K562 (cell line): ENCODE measurements at regions not wholly inside any gene's neighbourhood (a gene's known extent, or its start where the extent isn't known, plus 50 kb on each side); places are given as distances from the start of the nearest gene placed in this dataset.

ENCODE experiments used
- ATAC-seq: fragments of 200-7000 bp; cut with Tn5 transposase; 3 replicates; pipeline ENCODE4 v1.9.1; 2020; ENCODE audit warnings: moderate library complexity
- BruUV-seq: library from RNA; stranded (reverse); fragments of 400-500 nt; replicated peaks from 2 replicates; lab custom pipeline; 2021; lab: Mats Ljungman, UMichigan
- CTCF ChIA-PET: fragments of 300-600 bp; formaldehyde crosslinking; extraction: SDS; loops from one replicate; lab custom pipeline; 2021; ENCODE audit warnings: low intra/inter-chr PET ratio; lab: Yijun Ruan, JAX
- POLR2A ChIA-PET: fragments of 300-600, 350-650 bp; sonication (Branson Sonifier 250); formaldehyde crosslinking; extraction: SDS; loops from one replicate; lab custom pipeline; 2021; ENCODE audit warnings: antibody characterized with exemption, inconsistent platforms; lab: Yijun Ruan, JAX
- DNase-seq, 4 experiments: peaks; one replicate each; pipeline versions ENCODE4 v3.0.0 to v3.0.0-alpha.2; 2011 to 2018; ENCODE audit warnings: low spot score in 3 of 4, mixed read lengths in 3 of 4; ENCODE audit errors: extremely low read depth in 1 of 4
- FAIRE-seq: peaks from 2 replicates; lab custom pipeline; 2011; peaks lifted over from hg19 to GRCh38; lab: Jason Lieb, UNC
- H2AFZ ChIP-seq: 2 replicates; pipeline ENCODE4 v1.6.0; 2011; ENCODE audit warnings: low read depth, low read length, control low read depth, inconsistent platforms
- H3K27ac ChIP-seq: fragments of 200-600 bp; 3 replicates; pipeline ENCODE4 v1.8.0; 2011; ENCODE audit warnings: low read depth, mild to moderate bottlenecking, control low read depth, inconsistent platforms, low read length, moderate library complexity, mixed read lengths; ENCODE audit errors: extremely low read depth
- H3K27me3 ChIP-seq, 2 experiments: fragments of 300-600 bp in 1 of 2; 2 replicates in 1 of 2; 3 replicates in 1 of 2; pipeline versions ENCODE4 v1.6.0 to v1.8.0; 2011; ENCODE audit warnings: inconsistent platforms in 2 of 2, low read length in 2 of 2, mild to moderate bottlenecking in 1 of 2, mixed read lengths in 1 of 2, moderate library complexity in 1 of 2; ENCODE audit not compliant: control insufficient read depth in 2 of 2, insufficient read depth in 2 of 2
- H3K36me3 ChIP-seq: fragments of 300-600 bp; 3 replicates; pipeline ENCODE4 v1.8.0; 2011; ENCODE audit warnings: mild to moderate bottlenecking, low read length, inconsistent platforms; ENCODE audit not compliant: control insufficient read depth, insufficient read depth
- H3K4me1 ChIP-seq, 2 experiments: fragments of 200-600 bp in 1 of 2; replicated peaks in 1 of 2; 2 replicates in 1 of 2; 3 replicates in 1 of 2; pipeline versions ENCODE4 v1.5.1 to v1.8.0; 2011; ENCODE audit warnings: inconsistent platforms in 2 of 2, low read length in 2 of 2, mild to moderate bottlenecking in 1 of 2, mixed read lengths in 1 of 2, moderate library complexity in 1 of 2; ENCODE audit not compliant: control insufficient read depth in 2 of 2, insufficient read depth in 2 of 2
- H3K4me2 ChIP-seq: 2 replicates; pipeline ENCODE4 v1.6.1; 2011; ENCODE audit warnings: low read length, control low read depth, inconsistent platforms, mixed read lengths; ENCODE audit not compliant: insufficient read depth
- H3K4me3 ChIP-seq: fragments of 200-600 bp; sonication (generic), shearing (Covaris generic); 2 replicates; pipeline ENCODE4 v1.5.1; 2016; ENCODE audit warnings: control low read depth, inconsistent platforms
- H3K79me2 ChIP-seq: fragments of 200-600 bp; 3 replicates; pipeline ENCODE4 v1.8.0; 2011; ENCODE audit warnings: low read length, inconsistent platforms; ENCODE audit not compliant: control insufficient read depth, insufficient read depth
- H3K9ac ChIP-seq, 2 experiments: 2 replicates each; pipeline versions ENCODE4 v1.6.0 to v1.6.1; 2011; ENCODE audit warnings: low read depth in 2 of 2, low read length in 2 of 2, control low read depth in 1 of 2, inconsistent platforms in 1 of 2, mild to moderate bottlenecking in 1 of 2, mixed read lengths in 1 of 2; ENCODE audit not compliant: insufficient read depth in 1 of 2
- H3K9me1 ChIP-seq: one replicate; pipeline ENCODE4 v1.6.0; 2011; ENCODE audit warnings: inconsistent platforms, mild to moderate bottlenecking, low read length, moderate library complexity; ENCODE audit not compliant: control insufficient read depth, insufficient read depth
- H3K9me3 ChIP-seq: replicated peaks from 2 replicates; pipeline ENCODE4 v1.5.1; 2011; ENCODE audit warnings: low read depth, low read length, inconsistent platforms; ENCODE audit not compliant: control insufficient read depth, insufficient read depth
- H4K20me1 ChIP-seq: replicated peaks from 2 replicates; pipeline ENCODE4 v1.6.1; 2011; ENCODE audit warnings: low read length, inconsistent platforms, mixed read lengths; ENCODE audit not compliant: control insufficient read depth, insufficient read depth
- DACH1 ChIP-seq: fragments of 450-650 bp; IDR thresholded peaks from 2 replicates; pipeline ENCODE4 v1.6.1; 2018; ENCODE audit not compliant: partially characterized antibody
- FOXM1 ChIP-seq, 2 experiments: fragments of 450-650 bp in 1 of 2; sonication (generic) in 1 of 2; formaldehyde crosslinking in 1 of 2; IDR thresholded peaks; 2 replicates each; pipeline versions ENCODE4 v1.6.1 to v1.9.0; 2017 to 2022; ENCODE audit warnings: low read depth in 2 of 2, mild to moderate bottlenecking in 2 of 2, missing genetic modification reagents in 1 of 2, moderate library complexity in 1 of 2
- GTF2B ChIP-seq: IDR thresholded peaks from 2 replicates; pipeline ENCODE4 v1.6.1; 2011; ENCODE audit not compliant: insufficient read length; ENCODE audit errors: extremely low read depth
- HMGXB4 ChIP-seq: sonication (generic); formaldehyde crosslinking; IDR thresholded peaks from 2 replicates; pipeline ENCODE4 v1.8.1; 2023; ENCODE audit warnings: mild to moderate bottlenecking, missing genetic modification reagents
- HNRNPH1 ChIP-seq: fragments of 200-400 bp; formaldehyde crosslinking; optimal IDR thresholded peaks from 2 replicates; pipeline ENCODE3; 2017; ENCODE audit warnings: low read depth, mild to moderate bottlenecking, low read length, moderate library complexity
- MYBL2 ChIP-seq, 2 experiments: fragments of 450-650 bp in 1 of 2; sonication (generic) in 1 of 2; formaldehyde crosslinking in 1 of 2; IDR thresholded peaks; 2 replicates each; pipeline versions ENCODE4 v1.6.1 to v1.8.1; 2017 to 2022; ENCODE audit warnings: borderline replicate concordance in 1 of 2, inconsistent platforms in 1 of 2, low read depth in 1 of 2, mild to moderate bottlenecking in 1 of 2, missing genetic modification reagents in 1 of 2, moderate library complexity in 1 of 2
- NFYB ChIP-seq: IDR thresholded peaks from 2 replicates; pipeline ENCODE4 v1.6.1; 2011; ENCODE audit warnings: mild to moderate bottlenecking, moderate library complexity; ENCODE audit not compliant: insufficient read length; ENCODE audit errors: extremely low read depth
- NR3C1 ChIP-seq: sonication (generic); formaldehyde crosslinking; IDR thresholded peaks from 2 replicates; pipeline ENCODE4 v1.8.1; 2022; ENCODE audit warnings: missing genetic modification reagents
- SMAD4 ChIP-seq: fragments of 250-450 bp; sonication (Bioruptor Pico); conservative IDR thresholded peaks from 2 replicates; pipeline ENCODE4 v1.8.0; 2021; ENCODE audit warnings: inconsistent platforms, mild to moderate bottlenecking, moderate library complexity
- TAF9B ChIP-seq: fragments of 450-650 bp; IDR thresholded peaks from 2 replicates; pipeline ENCODE4 v1.6.1; 2018; ENCODE audit warnings: mild to moderate bottlenecking; ENCODE audit not compliant: partially characterized antibody
- U2AF2 ChIP-seq: fragments of 200-400 bp; formaldehyde crosslinking; optimal IDR thresholded peaks from 2 replicates; pipeline ENCODE3; 2017; ENCODE audit warnings: low read depth, mild to moderate bottlenecking, low read length
- XRCC5 ChIP-seq: fragments of 200-400 bp; formaldehyde crosslinking; IDR thresholded peaks from 2 replicates; pipeline ENCODE4 v1.6.1; 2017; ENCODE audit warnings: low read depth, mild to moderate bottlenecking, low read length
- ZBTB7A ChIP-seq: IDR thresholded peaks from 2 replicates; pipeline ENCODE4 v1.6.1; 2011; ENCODE audit warnings: low read depth, mild to moderate bottlenecking, low read length, moderate library complexity, borderline replicate concordance; ENCODE audit not compliant: control insufficient read depth
- WGBS: fragments of 100-300 bp; shearing (Covaris generic); methylation state at CpG from one replicate; pipeline ENCODE4 v1.1.6; 2016; ENCODE audit warnings: low coverage, mixed read lengths; ENCODE audit not compliant: insufficient coverage; ENCODE audit errors: missing lambda C conversion rate; 5-methylcytosine and 5-hydroxymethylcytosine counted together
- in situ Hi-C: fragments of 300-500 bp; cut with MboI; formaldehyde crosslinking; loops from 4 replicates; pipeline ENCODE4 v1.15.0; 2018; ENCODE audit warnings: inconsistent platforms, mixed read lengths
- intact Hi-C: fragments of 100-400 bp; cut with micrococcal nuclease; formaldehyde crosslinking; loops from 2 replicates; pipeline ENCODE4 v1.14.2; 2022

GRCh38 chr6:113414511-113414910 is 442.6 kb upstream of the MARCKS start:
- no peak overlapping the region for H3K9ac ChIP-seq
- no peak for DNase-seq
- H3K79me2 ChIP-seq = no peaks in the 10 kb centered on the region
- H4K20me1 ChIP-seq = no peaks in the 10 kb centered on the region
- in situ Hi-C loops = no loop called here
- FAIRE-seq = no peak
- H3K27ac ChIP-seq = no peak overlapping the region
- BruUV-seq = no TSS peak
- H3K36me3 ChIP-seq = no peaks in the 10 kb centered on the region
- no peak overlapping the region for H3K4me2 ChIP-seq
- ATAC-seq = no peak
- no peak overlapping the region for H2AFZ ChIP-seq
- H3K9me3 ChIP-seq = no peaks in the 10 kb centered on the region
- ChIA-PET CTCF (no interaction called here), POLR2A (no interaction called here)
- 6% methylated on average over 3 of the region's 3 CpGs for WGBS
- no peaks in the 10 kb centered on the region for H3K27me3 ChIP-seq
- H3K4me3 ChIP-seq = no peak overlapping the region
- H3K4me1 ChIP-seq = no peaks in the 10 kb centered on the region
- intact Hi-C loops = no loop called here
- no peaks in the 10 kb centered on the region for H3K9me1 ChIP-seq
- no peak for TF ChIP-seq NR3C1 (CRISPR knock-in tag)
- no peak for TF ChIP-seq DACH1
- no peak for TF ChIP-seq MYBL2 (IDR thresholded peaks at IDR 0.05; ENCODE audit: low read depth)
- TF ChIP-seq MYBL2 (CRISPR knock-in tag; IDR thresholded peaks at IDR 0.05; ENCODE audit: borderline replicate concordance) = no peak
- TF ChIP-seq FOXM1 (IDR thresholded peaks at IDR 0.05; ENCODE audit: low read depth) = no peak
- TF ChIP-seq FOXM1 (CRISPR knock-in tag; IDR thresholded peaks at IDR 0.05; ENCODE audit: low read depth) = no peak
- TF ChIP-seq SMAD4 (CRISPR knock-in tag) = no peak
- TF ChIP-seq GTF2B = no peak
- TF ChIP-seq TAF9B = no peak
- no peak for TF ChIP-seq HNRNPH1
- no peak for TF ChIP-seq ZBTB7A
- no peak for TF ChIP-seq NFYB
- TF ChIP-seq XRCC5 = no peak
- no peak for TF ChIP-seq HMGXB4 (CRISPR knock-in tag)
- no peak for TF ChIP-seq U2AF2
